A172 (cell line): ENCODE measurements at regions not wholly inside any gene's neighbourhood (a gene's known extent, or its start where the extent isn't known, plus 50 kb on each side); places are given as distances from the start of the nearest gene placed in this dataset.
"Not testable (repeated sequence)": the region's sequence is repeated elsewhere in the genome, so short reads cannot be mapped to it uniquely, and the experiment has no call there.

Experiments used
- DNase-seq: peaks from one replicate; pipeline ENCODE4 v3.0.0-alpha.2; 2015; ENCODE audit warnings: low spot score

DNA sequence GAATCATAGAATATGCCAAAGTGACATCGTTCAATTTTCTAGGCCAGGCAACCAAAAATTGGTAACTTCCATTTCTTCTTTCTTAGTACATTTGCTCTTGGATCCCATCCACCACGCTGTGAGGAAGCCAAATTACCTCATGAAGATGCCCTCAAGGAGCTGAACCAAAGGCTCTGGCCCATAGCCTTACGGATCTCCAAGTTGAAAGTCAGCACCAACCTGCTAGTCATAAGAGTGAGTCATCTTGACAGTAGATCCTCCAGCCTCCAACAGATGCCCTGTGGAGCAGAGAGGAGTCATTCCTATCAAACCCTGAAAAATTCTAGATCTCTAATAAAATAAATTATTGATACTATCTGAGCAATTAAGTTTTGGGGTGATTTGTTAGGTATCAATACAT, 322.5 kb upstream of the COL8A1 start:
- DNase-seq = peak; percentile 25

DNA sequence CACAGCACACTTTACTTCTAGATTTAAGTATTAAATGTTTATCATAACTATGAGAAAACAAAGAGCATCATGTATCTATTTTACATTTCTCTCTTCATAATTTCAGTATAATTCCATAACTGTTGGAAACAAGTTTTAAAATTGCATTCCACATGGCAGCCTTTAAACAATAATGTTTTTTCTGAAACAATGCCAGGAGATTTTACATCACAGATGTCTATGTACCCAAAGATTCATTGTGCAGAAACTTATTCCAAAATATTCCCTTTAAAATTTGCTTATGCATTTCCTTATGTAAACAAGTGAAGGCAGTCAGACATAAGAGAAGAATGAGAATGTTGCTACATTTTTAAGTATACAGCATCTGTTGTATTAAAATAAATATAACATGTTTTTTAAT, 324.9 kb upstream of the COL8A1 start:
- DNase-seq = no peak

- no peak for DNase-seq
These were observed 339.7 kb upstream of the COL8A1 start for GRCh38 chr3:99298661-99299060.

DNA sequence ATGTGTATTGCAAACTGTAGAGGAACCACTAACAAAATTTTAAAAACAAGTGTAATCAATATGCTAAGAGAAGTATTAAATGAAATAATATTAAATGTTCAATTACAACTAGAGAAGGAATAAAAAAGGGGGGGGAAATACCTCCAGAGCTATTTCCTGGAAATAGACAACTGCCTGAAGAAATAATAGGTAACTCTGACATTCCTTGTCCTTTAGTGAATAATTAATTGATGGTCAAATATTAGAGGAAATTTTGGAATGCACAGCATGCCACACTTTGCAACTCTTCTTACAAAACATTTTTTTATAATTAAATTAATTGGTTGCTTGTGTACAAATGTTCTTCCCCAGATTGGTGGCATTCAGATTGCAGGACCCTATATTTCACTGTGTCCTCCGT, 342.6 kb upstream of the COL8A1 start:
- no peak for DNase-seq

DNA sequence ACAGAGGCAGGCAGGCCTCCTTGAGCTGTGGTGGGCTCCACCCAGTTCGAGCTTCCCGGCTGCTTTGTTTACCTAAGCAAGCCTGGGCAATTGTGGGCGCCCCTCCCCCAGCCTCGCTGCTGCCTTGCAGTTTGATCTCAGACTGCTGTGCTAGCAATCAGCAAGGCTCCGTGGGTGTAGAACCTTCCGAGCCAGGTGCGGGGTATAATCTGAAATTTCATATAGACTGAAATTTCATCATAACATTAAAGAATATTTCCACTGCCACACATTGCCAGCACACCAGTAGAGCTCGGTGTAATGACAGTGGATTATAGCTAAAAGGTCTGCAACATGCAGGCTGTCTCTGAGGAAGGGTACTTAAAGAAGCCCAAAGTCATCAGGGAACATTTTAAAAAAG, 344.3 kb upstream of the COL8A1 start:
- not testable (repeated sequence) for DNase-seq

DNA sequence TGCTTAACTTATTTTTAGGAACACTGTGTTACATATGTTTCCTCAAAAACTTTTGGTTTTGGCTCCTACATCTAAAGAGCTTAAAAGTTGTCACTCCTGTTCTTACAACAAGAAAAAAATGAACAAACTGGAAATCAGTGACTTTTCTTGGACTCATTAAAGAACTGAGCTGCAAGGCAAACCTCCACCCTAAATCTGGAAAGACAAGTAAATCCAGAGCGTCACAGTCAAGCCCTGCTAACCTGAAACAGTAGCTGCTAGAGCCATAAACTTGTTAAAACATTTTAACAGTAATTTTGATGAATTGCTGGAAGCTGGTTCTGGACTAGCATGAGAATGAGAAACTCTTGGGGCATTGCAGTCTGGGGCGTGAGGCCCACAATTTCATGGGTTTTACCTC, 350.5 kb upstream of the COL8A1 start:
- no peak for DNase-seq

- DNase-seq = peak; percentile 46
These were observed 352.0 kb upstream of the COL8A1 start for GRCh38 chr3:99286266-99286845.

DNA sequence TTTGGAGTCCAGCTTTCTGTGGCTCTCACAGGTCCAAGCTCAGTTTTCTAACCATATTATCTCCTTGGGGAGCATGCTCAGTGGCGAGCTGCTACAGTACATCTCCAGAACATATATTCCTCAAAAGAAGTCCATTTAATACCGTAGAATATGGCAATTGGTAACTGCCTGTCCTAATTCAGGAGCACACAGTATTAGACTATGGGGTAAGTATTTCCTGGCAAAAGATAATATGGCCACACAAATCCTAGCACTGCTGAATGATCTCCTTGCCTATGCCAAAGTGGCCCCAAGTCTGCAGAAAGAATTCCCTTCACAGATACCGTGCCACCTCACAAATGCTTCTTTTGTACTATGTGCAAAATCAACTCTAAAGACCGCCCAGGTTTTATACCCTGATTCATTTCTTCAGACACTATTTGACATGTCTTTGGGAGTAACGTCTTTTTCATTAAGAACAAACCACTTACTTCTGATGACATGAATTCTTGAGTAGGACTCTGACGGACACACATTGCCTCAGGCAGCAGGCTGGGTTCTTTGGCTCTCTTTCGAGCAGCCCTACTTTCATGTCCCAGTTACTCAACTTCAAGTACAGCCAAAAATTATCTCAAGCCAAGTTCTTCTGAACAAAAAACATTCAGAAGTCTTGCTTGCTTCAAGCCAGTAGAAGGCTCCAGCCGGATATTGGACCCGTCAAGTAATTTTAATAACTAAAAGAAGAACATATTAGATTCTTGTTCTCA, 368.3 kb upstream of the DCBLD2 start:
- DNase-seq = no peak

- peak; percentile 33 for DNase-seq
These were observed 355.3 kb upstream of the DCBLD2 start for GRCh38 chr3:99256788-99257187.

DNA sequence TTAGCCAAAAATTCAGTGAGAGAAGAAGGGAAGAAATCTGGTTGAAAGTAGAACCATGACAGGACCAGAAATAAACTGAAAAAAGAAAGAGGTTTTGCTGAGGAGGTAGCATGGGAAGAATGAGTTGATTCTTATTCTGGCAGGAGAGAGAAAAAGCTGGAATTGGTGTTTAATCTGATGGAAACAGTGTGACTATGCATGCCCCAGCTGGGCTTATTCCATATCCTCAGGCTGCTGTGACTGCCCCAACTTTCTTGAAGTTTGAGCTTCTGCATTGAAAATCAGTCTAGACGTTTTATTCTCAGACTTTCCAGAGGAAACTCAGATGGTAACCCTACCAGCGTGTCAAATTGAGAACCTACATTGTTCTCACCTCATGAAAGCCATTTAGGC, 352.5 kb upstream of the DCBLD2 start:
- no peak for DNase-seq

DNA sequence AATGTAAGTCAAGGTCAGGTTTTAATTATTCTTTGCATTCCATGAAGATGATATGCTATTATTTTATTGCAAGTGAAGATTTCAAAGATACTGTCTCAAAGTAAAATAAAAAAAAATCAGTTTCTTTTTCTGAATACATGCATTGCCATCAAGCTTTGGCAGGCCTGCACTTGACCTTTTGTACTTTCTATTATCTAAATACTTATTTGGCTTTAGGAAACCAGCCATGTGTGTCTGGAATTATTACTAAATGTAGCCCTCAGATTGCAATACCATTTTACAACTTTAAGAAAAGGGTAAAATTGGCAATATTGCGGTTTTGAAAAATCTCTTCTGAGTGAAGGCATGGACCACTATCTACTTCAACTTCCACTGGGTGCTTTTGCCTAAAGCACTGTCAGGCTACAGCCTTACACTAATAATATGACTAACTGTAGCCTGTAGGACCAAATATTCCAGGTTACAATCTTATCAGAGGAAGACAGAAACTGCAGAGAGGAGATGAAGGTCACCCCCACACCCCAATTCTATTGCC, 349.4 kb upstream of the DCBLD2 start:
- DNase-seq = no peak

GRCh38 chr3:99250272-99250671, 348.8 kb upstream of the DCBLD2 start:
- peak; percentile 83 for DNase-seq

- DNase-seq = peak; percentile 81
These were observed 348.1 kb upstream of the DCBLD2 start for GRCh38 chr3:99249627-99250026.

- peak; percentile 22 for DNase-seq
These were observed 347.4 kb upstream of the DCBLD2 start for GRCh38 chr3:99248913-99249312.

- DNase-seq = peak; percentile 65
These were observed 346.6 kb upstream of the DCBLD2 start for GRCh38 chr3:99248130-99248529.

GRCh38 chr3:99246010-99246654, 344.6 kb upstream of the DCBLD2 start:
- peak; percentile 76 for DNase-seq

GRCh38 chr3:99242271-99242670, 340.8 kb upstream of the DCBLD2 start:
- no peak for DNase-seq

GRCh38 chr3:99240700-99241099, 339.2 kb upstream of the DCBLD2 start:
- no peak for DNase-seq

GRCh38 chr3:99236576-99236975, 335.1 kb upstream of the DCBLD2 start:
- DNase-seq = no peak

GRCh38 chr3:99232696-99233095, 331.2 kb upstream of the DCBLD2 start:
- no peak for DNase-seq

DNA sequence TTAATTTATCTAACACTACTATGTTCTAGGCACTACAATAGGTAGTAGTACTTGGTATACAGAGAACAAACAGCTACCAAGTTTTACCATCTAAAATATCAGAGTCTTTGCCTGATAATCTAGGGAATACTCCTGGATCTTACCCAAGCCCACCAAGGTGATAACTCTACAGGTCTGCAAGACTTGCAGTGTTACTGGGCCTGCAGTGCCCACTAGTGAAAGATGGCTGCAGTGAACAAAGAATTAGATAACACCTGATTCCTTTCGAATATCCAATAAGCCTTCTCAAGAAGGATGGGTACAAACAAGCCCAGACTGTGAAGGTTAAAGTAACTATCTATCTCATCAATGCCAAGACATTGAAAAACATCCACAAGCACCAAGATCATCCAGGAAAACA, 317.0 kb upstream of the DCBLD2 start:
- no peak for DNase-seq

- no peak for DNase-seq
These were observed 311.5 kb upstream of the DCBLD2 start for GRCh38 chr3:99212969-99213368.

DNA sequence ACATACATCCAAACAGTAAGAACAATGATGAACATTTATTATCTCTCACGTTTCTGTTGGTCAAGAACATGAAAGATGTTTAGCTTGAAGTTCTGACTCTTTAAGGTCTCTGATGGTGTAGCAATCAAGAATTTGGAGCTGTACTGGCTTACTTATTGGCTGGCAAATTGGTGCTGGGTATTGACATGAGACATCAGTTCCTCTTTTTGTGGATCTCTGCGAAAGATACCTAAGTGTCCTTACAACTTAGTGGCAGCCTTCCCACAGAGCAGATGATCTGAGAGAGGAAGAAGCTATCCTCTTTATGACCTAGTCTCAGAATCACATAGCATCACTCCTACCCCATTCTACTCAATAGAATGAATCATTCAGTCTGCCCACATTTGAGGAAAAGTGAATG, 309.8 kb upstream of the DCBLD2 start:
- DNase-seq = no peak
